Stimulated activated CD4-positive, alpha-beta T cell treated with anti-CD3 and anti-CD28 coated beads, Interleukin-12 subunit alpha, Interleukin-12 subunit beta, amount 100 ng/mL, for 4 hours (primary cell): ENCODE measurements at regions not wholly inside any gene's neighbourhood (a gene's known extent, or its start where the extent isn't known, plus 50 kb on each side); places are given as distances from the start of the nearest gene placed in this dataset.

ENCODE experiments used
- DNase-seq: peaks from one replicate; pipeline ENCODE4 v3.0.0-alpha.2; 2020

DNA sequence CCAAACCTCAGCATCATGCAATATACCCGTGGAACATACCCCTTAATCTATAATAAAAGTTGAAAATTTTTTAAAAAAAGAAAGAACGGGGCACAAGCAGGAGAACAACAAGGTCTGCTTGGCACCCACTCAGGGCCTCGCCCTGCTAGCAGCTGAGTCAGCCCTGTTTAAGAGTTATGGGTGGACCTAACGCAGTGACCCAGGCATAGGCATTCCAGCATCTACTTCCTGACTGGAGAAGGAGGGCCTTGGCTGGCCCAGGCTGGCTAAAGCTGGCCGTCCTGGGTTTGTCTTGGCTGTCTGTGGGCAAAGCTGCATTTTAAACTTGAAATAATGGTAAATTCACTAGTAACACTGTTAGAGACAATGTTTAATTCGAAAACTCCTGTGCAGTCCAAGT is 236.7 kb upstream of the PGRMC2 start:
- DNase-seq, result no peak

DNA sequence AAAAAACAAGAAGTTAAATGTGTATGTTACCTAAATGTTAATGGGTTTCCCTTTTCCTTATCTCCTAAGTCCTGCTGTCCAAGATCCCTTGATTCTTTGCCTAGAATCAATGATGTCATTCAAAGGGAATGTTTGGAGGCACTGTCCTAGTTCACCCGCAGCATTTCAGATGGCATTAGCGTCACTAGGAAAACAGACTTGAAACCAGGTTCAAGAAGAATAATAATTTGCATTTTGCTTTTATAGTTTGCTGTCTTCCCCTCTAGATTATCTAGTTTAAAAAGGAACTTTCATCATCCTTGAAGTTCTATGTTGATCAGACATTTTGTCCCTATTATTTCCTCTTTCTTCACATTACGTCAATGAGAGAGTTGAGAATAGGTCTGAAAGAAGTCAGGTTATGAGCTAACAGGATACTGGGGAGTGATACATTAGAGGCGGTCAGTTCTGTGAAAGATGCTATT is 234.1 kb upstream of the PGRMC2 start:
- DNase-seq, result no peak

DNA sequence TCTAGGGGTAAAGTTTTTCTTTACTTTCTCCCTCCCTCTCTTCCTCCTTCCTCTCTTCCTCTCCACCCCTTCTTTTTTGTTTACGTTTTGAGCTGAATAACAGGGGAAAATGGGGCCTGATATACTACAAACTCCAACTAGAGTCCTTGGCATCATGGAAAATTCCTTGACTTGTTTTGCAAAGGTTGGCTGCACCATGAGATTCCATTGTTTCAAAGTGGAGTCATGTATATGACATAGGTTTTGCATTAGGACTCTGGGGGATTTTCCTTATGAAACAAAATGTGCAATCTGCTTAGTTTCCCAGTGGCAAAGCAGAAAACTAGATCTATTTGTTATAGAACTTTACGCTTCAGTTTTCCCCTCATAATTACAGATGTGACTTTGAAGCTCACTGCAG is 233.5 kb upstream of the PGRMC2 start:
- DNase-seq, result no peak

- no peak for DNase-seq
Observed at GRCh38 chr4:128519163-128519830, 231.7 kb upstream of the PGRMC2 start.

- DNase-seq, result no peak
Observed at GRCh38 chr4:128517739-128518510, 230.3 kb upstream of the PGRMC2 start.

GRCh38 chr4:128517096-128517738 is 229.6 kb upstream of the PGRMC2 start:
- DNase-seq, result no peak

DNA sequence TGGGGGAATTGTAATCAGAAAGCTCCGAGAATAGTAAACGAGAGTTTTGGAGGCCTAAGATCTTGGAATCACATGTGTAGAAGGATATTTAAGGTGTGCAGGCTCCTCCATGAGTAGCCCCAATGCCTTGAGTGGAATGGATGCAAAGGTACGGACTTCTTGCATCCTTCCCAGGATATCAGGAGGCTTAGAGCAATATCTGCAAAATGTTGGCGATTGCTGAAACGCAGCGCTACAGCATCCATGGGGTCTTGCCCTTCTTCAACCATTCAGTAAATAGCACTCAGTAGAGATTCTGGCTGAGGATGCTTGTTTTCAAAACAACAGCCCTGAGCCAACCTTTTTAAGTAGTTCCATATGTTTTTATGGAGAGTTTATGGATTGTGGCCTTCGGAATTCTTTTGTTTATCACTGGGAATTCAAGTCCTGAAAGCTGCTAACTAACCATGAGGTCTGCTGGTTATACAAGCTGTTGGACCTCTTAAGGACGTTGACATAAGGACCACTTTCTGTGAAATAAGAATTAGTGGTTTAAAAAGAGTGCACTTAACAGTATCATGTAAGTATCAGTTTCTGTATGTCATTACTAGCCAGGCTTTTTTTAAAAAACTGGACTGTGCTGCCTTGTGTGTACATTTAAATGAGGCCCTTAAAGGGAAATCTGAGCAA is 228.8 kb upstream of the PGRMC2 start:
- DNase-seq, result no peak

GRCh38 chr4:128513664-128514484 is 226.3 kb upstream of the PGRMC2 start:
- no peak for DNase-seq

DNA sequence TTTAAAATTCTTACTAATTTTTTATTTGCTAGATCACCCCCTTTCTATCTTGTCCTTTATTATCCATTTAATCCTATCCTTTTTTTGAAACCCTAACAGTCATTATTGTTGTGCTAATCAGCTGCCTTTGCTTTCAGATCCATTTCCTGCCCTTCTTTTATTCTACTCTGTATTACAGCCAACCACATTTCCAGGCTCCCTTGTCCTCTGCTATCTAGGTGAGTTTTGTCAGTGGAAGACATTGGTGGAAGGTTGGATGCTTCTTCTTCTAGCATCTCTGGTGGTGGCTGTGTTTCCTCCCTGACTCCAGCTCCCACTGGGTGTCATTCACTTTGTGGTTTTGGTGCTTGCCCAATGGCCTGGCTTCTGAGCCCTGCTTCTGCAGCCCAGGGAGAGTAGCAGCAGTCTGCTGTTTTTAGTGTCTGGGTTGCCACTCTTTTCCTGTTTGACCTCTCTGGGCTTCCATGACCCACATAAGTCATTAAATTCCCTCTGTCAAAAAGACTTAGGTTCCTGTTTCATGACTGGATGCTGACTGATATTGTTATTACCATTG is 225.2 kb upstream of the PGRMC2 start:
- DNase-seq, result no peak

- no peak for DNase-seq
Observed at GRCh38 chr4:128512161-128512560, 224.5 kb upstream of the PGRMC2 start.

GRCh38 chr4:128510850-128511249 is 223.2 kb upstream of the PGRMC2 start:
- no peak for DNase-seq

DNA sequence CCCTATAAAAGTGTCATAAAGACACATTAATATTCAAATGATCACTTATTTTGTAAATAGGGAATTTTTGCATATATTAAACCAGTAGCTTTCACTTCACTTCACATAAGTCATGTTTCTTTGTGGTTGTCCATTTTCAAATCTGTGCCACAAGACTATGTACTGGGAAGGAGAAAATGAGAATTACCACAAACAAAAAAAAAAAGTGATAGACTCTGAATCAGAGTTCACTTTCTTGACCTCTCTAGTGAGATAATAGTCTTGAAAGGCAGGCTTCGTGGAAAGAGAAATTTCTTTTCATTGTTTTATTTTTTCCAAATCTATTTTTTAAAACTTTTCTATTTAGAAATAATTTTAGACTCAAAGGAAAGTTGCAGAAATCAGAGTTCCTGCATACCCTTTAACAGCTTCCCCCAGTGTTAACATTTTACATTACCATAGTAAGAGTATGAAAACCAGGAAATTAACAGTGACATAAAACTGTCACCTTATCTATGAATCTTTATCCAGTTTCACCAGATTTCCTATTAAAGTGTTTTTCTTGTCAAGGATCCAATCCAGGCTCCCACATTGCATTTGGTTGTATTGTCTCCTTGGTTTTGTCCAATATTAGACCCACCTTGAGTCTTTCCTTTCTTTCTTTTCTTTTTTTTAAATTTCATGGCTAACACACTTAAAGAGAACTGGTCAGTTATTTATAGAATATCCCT is 215.4 kb upstream of the PGRMC2 start:
- no peak for DNase-seq

DNA sequence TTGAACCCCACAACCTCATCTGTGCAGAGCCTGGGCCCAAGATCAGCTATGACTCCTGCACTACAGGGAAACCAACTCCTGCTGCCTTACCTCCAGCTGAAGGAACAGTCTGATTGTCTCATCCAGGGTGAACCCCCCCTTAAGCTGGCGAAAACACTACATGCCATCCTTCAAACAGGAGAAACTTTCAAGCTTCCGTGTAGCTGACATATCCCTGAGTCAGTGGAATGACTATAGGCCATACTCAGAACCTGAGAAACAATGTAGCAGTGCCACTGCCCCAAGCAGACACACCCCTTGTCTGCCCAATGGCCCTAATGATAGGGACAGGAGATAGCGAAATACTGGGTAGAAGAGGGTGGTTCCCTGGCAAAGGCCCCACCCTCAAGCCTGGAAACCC is 213.6 kb upstream of the PGRMC2 start:
- no peak for DNase-seq

DNA sequence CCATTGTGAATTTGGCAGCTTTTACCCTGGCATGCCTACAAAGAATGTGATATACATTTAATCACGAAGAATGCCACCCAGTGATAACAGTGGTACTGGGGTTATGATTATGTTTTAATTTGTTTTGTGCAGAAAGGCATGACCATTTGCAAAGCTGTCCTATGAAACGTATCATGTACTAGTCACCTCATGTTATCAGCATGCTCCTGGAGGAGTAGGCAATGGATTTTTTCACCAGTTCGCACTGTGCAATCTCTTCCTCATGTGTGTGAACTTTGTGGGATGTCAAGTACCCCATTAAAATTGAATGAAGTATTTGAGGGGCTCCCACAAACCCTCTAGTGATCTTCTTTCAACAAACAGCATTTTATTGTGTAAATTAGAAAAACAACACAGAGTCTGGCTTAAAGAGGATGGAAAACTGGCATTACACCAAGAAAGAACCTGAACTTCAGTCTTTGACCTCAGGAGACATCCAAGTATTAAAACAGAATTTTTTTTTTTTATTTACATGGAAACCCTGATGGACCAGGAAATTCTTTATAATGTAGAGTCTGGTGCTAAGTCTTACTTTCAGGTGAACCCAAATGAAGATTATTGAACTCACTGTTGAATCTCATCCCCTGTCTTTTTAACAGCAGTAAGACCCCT is 200.6 kb upstream of the PGRMC2 start:
- no peak for DNase-seq

DNA sequence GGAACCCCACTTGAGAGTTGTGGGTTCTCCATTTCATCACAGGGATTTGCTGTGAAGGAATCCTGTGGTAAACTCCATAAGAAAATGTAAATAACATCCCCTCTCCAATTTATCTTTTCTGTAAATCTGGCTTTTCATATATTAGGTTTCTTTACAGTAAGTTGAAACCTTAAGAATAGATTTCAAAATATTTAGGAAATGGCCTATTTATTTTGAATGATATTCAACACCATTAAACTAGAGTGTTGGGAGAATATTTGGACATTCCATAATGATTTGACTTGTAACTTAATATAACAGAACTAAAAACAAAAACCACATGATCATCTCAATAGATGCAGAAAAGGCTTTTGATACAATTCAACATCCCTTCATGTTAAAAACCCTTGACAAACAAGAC is 197.3 kb upstream of the PGRMC2 start:
- no peak for DNase-seq

DNA sequence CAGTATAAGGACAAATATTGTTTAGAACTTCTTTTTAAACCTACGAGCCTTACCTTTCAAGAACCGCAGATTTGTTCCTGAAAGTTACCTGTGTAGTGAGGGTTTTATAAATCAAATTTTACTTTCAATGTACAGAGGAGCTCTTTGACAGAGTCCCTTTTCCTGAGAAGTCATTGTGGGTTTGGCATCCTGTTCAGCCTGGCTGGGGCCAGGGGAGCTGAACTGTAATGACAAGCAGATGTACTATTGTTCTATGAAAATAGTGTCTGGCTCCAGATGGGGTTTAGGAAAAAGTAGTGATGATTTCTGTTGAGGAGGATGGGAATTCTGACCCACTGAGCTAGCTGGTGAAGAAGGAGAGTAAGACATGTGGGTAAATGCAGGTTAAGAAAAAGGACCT is 196.2 kb upstream of the PGRMC2 start:
- DNase-seq, result no peak

GRCh38 chr4:128483041-128483440 is 195.4 kb upstream of the PGRMC2 start:
- no peak for DNase-seq

DNA sequence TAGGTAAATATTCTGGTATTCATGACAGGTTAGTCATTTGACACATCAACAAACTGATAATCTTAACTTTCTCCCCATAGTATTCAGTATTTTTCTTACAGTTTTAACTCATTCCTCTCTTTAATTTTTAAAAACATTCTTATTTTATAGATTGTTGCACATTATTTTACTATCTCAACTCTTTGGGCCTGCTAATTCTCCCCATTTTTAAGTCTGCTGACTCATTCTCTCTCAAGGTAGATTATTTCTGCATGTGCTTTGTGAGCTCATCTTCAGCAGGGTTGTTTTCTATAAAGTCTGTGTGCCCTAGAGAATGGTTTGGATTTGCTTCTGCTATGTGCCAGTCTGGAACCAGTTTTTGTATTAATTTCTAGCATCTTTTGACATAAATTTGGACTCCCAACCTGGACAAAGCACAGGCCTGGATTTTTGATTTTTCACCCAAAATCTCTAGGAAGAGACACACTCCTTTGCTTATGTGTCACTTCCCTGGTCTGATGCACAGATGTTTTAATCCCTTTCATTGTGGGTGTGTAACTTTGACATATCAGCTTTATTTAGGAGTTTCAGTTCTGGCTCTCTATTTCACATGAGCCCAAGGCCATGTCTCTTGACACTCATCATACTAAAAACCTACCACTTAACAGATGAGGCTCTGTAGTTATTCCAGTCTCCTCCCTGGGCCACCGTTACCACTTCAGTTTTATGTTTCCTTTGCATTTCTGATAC is 194.3 kb upstream of the PGRMC2 start:
- no peak for DNase-seq

DNA sequence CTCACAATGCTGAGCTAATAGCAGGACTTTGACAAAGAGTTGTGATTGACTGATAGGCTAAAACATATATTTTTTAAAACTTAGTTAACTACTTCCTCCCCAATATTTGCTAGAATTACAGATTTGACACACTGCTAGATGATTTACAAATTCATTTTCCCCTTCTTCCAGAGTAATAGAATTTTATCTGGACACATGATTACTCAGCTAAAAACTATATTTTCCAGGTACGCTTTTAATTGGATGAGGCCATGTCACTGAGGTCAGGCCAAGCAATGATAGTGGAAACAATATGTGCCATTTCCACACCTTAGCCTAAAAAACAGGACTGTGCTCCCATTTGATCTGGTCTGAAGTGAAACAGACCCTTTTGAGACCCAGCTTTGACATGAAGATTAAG is 193.3 kb upstream of the PGRMC2 start:
- no peak for DNase-seq

DNA sequence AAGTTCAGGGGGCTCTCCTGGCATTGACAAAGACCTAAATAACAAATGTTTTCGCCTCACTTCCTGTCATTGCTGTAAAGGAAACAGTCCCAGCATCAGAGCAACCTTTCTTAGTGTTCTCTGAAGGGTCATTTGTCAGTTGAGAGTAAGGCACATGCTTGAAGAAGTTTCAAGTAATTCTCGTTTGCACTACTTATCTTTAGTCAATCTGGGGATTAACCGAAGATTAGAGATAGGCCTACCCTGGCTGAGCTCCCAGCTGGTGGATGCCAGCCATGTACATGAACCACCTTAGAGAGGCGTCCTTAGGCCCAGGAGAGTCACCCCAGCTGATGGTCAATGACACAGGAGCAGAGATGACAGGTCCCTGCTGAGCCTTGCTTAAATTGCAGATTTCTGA is 189.9 kb upstream of the PGRMC2 start:
- no peak for DNase-seq
